ENCODE measurements at regions not wholly inside any gene's neighbourhood (a gene's known extent, or its start where the extent isn't known, plus 50 kb on each side); places are given as distances from the start of the nearest gene placed in this dataset.

GRCh38 chr4:65747386-65747785, 77.1 kb upstream of the EPHA5 start:
- no peak for DNase-seq (ENCODE audit: low read depth)

- no peak for DNase-seq (ENCODE audit: low read depth)
These were observed 67.8 kb upstream of the EPHA5 start for GRCh38 chr4:65738134-65738533.

GRCh38 chr4:65737672-65738071, 67.4 kb upstream of the EPHA5 start:
- DNase-seq (ENCODE audit: low read depth), result no peak

GRCh38 chr4:65724973-65725372, 54.7 kb upstream of the EPHA5 start:
- no peak for DNase-seq (ENCODE audit: low read depth)

Data from stimulated activated CD8-positive, alpha-beta memory T cell treated with anti-CD3 and anti-CD28 coated beads, Interleukin-7, amount 100 ng/mL, for 24 hours (primary cell).